Endothelial cell of umbilical vein (primary cell): ENCODE measurements at regions not wholly inside any gene's neighbourhood (a gene's known extent, or its start where the extent isn't known, plus 50 kb on each side); places are given as distances from the start of the nearest gene placed in this dataset.

ENCODE experiments used
- BruUV-seq: library from RNA; stranded (reverse); fragments of 400-500 nt; replicated peaks from 2 replicates; lab custom pipeline; 2021; lab: Mats Ljungman, UMichigan
- CTCF ChIA-PET: fragments of 300-600, 350-600 bp; sonication (Branson Sonifier 250); formaldehyde crosslinking; loops from one replicate; lab custom pipeline; 2021; ENCODE audit warnings: antibody characterized with exemption, inconsistent platforms; lab: Charles Lee
- POLR2A ChIA-PET: fragments of 300-600, 350-600 bp; sonication (Branson Sonifier 250); formaldehyde crosslinking; loops from one replicate; lab custom pipeline; 2021; ENCODE audit warnings: antibody characterized with exemption, inconsistent platforms; lab: Charles Lee
- DNase-seq: peaks from one replicate; pipeline ENCODE4 v3.0.0-alpha.2; 2011; ENCODE audit warnings: low read depth, low spot score
- FAIRE-seq: peaks from 2 replicates; lab custom pipeline; 2011; peaks lifted over from hg19 to GRCh38; lab: Jason Lieb, UNC
- H2AFZ ChIP-seq: 2 replicates; pipeline ENCODE4 v1.6.0; 2012; ENCODE audit warnings: low read depth, low read length, control low read depth, inconsistent platforms
- H3K27ac ChIP-seq: 2 replicates; pipeline ENCODE4 v1.5.1; 2011; ENCODE audit warnings: low read depth, mild to moderate bottlenecking, control low read depth, low read length, moderate library complexity; ENCODE audit not compliant: insufficient read depth
- H3K27me3 ChIP-seq, 2 experiments: 2 replicates each; pipeline versions ENCODE4 v1.6.0 to v1.6.1; 2011; ENCODE audit warnings: low read length in 2 of 2, mixed read lengths in 1 of 2; ENCODE audit not compliant: control insufficient read depth in 2 of 2, insufficient read depth in 2 of 2
- H3K36me3 ChIP-seq, 2 experiments: 2 replicates in 1 of 2; 3 replicates in 1 of 2; pipeline ENCODE4 v1.5.1; 2011; ENCODE audit warnings: low read length in 2 of 2, mild to moderate bottlenecking in 1 of 2, moderate library complexity in 1 of 2; ENCODE audit not compliant: control insufficient read depth in 2 of 2, insufficient read depth in 2 of 2; ENCODE audit errors: extremely low read depth in 1 of 2
- H3K4me1 ChIP-seq: 3 replicates; pipeline ENCODE4 v1.5.1; 2011; ENCODE audit warnings: mild to moderate bottlenecking, low read length; ENCODE audit not compliant: control insufficient read depth, insufficient read depth; ENCODE audit errors: extremely low read depth
- H3K4me2 ChIP-seq: 2 replicates; pipeline ENCODE4 v1.6.1; 2011; ENCODE audit warnings: low read length, control low read depth, mixed read lengths; ENCODE audit not compliant: insufficient read depth
- H3K4me3 ChIP-seq, 3 experiments: fragments of 200-600 bp in 1 of 3; sonication (generic), shearing (Covaris generic) in 1 of 3; replicated peaks in 1 of 3; 2 replicates each; pipeline ENCODE4 v1.5.1; 2011 to 2016; ENCODE audit warnings: control low read depth in 3 of 3, low read length in 3 of 3, mild to moderate bottlenecking in 2 of 3, inconsistent platforms in 1 of 3, low read depth in 1 of 3, moderate library complexity in 1 of 3; ENCODE audit not compliant: insufficient read depth in 1 of 3
- H3K79me2 ChIP-seq: 2 replicates; pipeline ENCODE4 v1.6.0; 2012; ENCODE audit warnings: low read length, inconsistent platforms; ENCODE audit not compliant: control insufficient read depth, insufficient read depth
- H3K9ac ChIP-seq: replicated peaks from 2 replicates; pipeline ENCODE3; 2011; ENCODE audit warnings: low read length, control low read depth; ENCODE audit not compliant: insufficient read depth; ENCODE audit errors: extremely low read depth
- H3K9me1 ChIP-seq: replicated peaks from 3 replicates; pipeline ENCODE4 v1.6.0; 2011; ENCODE audit warnings: mild to moderate bottlenecking, low read length; ENCODE audit not compliant: control insufficient read depth, insufficient read depth; ENCODE audit errors: extremely low read depth
- H3K9me3 ChIP-seq: replicated peaks from 2 replicates; pipeline ENCODE4 v1.5.1; 2012; ENCODE audit warnings: low read length, inconsistent platforms; ENCODE audit not compliant: control insufficient read depth, insufficient read depth
- H4K20me1 ChIP-seq: replicated peaks from 2 replicates; pipeline ENCODE3; 2011; ENCODE audit warnings: mild to moderate bottlenecking, low read length; ENCODE audit not compliant: control insufficient read depth, insufficient read depth; ENCODE audit errors: extremely low read depth
- EZH2 ChIP-seq: IDR thresholded peaks from 2 replicates; pipeline ENCODE4 v1.6.1; 2012; ENCODE audit warnings: borderline replicate concordance, low read depth, mild to moderate bottlenecking, moderate library complexity, low read length, inconsistent platforms; ENCODE audit not compliant: severe bottlenecking
- FOS ChIP-seq: IDR thresholded peaks from 2 replicates; pipeline ENCODE4 v1.6.1; 2011; ENCODE audit warnings: mild to moderate bottlenecking, low read length, moderate library complexity, borderline replicate concordance; ENCODE audit not compliant: insufficient read depth
- GATA2 ChIP-seq: IDR thresholded peaks from 2 replicates; pipeline ENCODE4 v1.7.0; 2011; ENCODE audit warnings: low read depth, mild to moderate bottlenecking, moderate library complexity, mixed read lengths, low read length; ENCODE audit not compliant: insufficient read length, insufficient read depth
- JUN ChIP-seq: IDR thresholded peaks from 2 replicates; pipeline ENCODE4 v1.6.1; 2011; ENCODE audit warnings: borderline replicate concordance, low read depth; ENCODE audit not compliant: insufficient read length, insufficient read depth
- MAX ChIP-seq: IDR thresholded peaks from 2 replicates; pipeline ENCODE4 v1.6.1; 2011; ENCODE audit not compliant: insufficient read depth, insufficient read length
- MYC ChIP-seq: IDR thresholded peaks from one replicate; pipeline ENCODE4 v1.6.1; 2011; ENCODE audit warnings: mild to moderate bottlenecking, low read depth, low read length
- POLR2A ChIP-seq: IDR thresholded peaks from 2 replicates; pipeline ENCODE4 v1.6.1; 2012; ENCODE audit warnings: low read depth, mild to moderate bottlenecking, control low read depth, low read length
- POLR2AphosphoS5 ChIP-seq: IDR thresholded peaks from 2 replicates; pipeline ENCODE4 v1.6.1; 2012; ENCODE audit warnings: low read depth, mild to moderate bottlenecking, control low read depth, low read length, moderate library complexity; ENCODE audit not compliant: insufficient read depth
- dilution Hi-C: fragments of 300-500 bp; cut with MboI; formaldehyde crosslinking; loops from one replicate; pipeline ENCODE4 v1.15.0; 2019; ENCODE audit warnings: low sequenced_read_pairs; ENCODE audit not compliant: extremely low pct_ligation_motif_present
- intact Hi-C: fragments of 100-400 bp; cut with micrococcal nuclease; formaldehyde crosslinking; loops from one replicate; pipeline ENCODE4 v1.10.0; 2022
- TF ChIP-seq, protein P1 (sequence below), 2 donors: IDR thresholded peaks; 1 replicate in 1 of 2; 2 replicates in 1 of 2; pipeline ENCODE4 v1.5.1; 2011; ENCODE audit warnings: low read length in 2 of 2, mild to moderate bottlenecking in 2 of 2, moderate library complexity in 2 of 2, control low read depth in 1 of 2, inconsistent platforms in 1 of 2, low read depth in 1 of 2; ENCODE audit not compliant: insufficient read depth in 1 of 2; ENCODE audit errors: extremely low read depth in 1 of 2

- intact Hi-C loops (no loop called here), dilution Hi-C loops (no loop called here)
- Histone ChIP-seq H3K9ac (no peak overlapping the region), H3K9me1 (no peaks in the 10 kb centered on the region), H2AFZ (no peak overlapping the region), H3K9me3 (no peaks in the 10 kb centered on the region), H4K20me1 (no peaks in the 10 kb centered on the region), H3K27me3 (no peaks in the 10 kb centered on the region), H3K36me3 (no peaks in the 10 kb centered on the region), H3K79me2 (no peaks in the 10 kb centered on the region), H3K27ac (no peak overlapping the region), H3K4me1 (no peaks in the 10 kb centered on the region), H3K4me2 (no peak overlapping the region), H3K4me3 (no peak overlapping the region)
- DNase-seq: no peak
- TF ChIP-seq MAX (no peak), POLR2A (no peak), POLR2AphosphoS5 (no peak), EZH2 (no peak), GATA2 (no peak)
- BruUV-seq: no TSS peak
- CTCF ChIA-PET: no interaction called here
- FAIRE-seq: no peak
- POLR2A ChIA-PET: no interaction called here
Observed at GRCh38 chr5:100456615-100457014, 78.6 kb upstream of the FAM174A start.

DNA sequence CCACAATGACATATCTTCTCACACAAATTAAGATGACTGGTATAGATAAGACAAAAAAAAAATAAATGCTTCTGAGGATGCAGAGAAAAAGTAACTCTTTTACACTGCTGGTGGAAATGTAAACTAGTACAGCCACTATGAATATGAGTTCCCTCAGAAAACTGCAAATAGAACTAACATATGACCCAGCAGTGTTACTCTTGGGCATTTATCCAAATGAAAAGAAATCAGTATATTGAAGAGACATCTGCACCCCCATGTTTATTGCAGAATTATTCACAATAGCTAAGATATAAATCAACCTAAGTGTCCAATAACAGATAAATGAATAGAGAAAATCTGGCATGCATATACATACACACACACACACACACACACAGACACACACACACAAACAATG is 83.0 kb upstream of the FAM174A start:
- H3K27me3 ChIP-seq: no peaks in the 10 kb centered on the region
- H2AFZ ChIP-seq: no peak overlapping the region
- no peaks in the 10 kb centered on the region for H3K9me1 ChIP-seq
- ChIA-PET POLR2A (no interaction called here), CTCF (no interaction called here)
- no TSS peak for BruUV-seq
- no peak overlapping the region for H3K4me2 ChIP-seq
- H3K9ac ChIP-seq: no peak overlapping the region
- no peaks in the 10 kb centered on the region for H4K20me1 ChIP-seq
- no peaks in the 10 kb centered on the region for H3K4me1 ChIP-seq
- H3K36me3 ChIP-seq: no peaks in the 10 kb centered on the region
- intact Hi-C loops: no loop called here
- DNase-seq (no peak), FAIRE-seq (no peak)
- no peak overlapping the region for H3K4me3 ChIP-seq
- no peak overlapping the region for H3K27ac ChIP-seq
- dilution Hi-C loops: no loop called here
- H3K79me2 ChIP-seq: no peaks in the 10 kb centered on the region
- no peaks in the 10 kb centered on the region for H3K9me3 ChIP-seq
- TF ChIP-seq GATA2 (no peak), JUN (no peak), EZH2 (no peak), MYC (no peak), FOS (no peak), POLR2AphosphoS5 (no peak), POLR2A (no peak), MAX (no peak)
- TF ChIP-seq, protein P1, sequence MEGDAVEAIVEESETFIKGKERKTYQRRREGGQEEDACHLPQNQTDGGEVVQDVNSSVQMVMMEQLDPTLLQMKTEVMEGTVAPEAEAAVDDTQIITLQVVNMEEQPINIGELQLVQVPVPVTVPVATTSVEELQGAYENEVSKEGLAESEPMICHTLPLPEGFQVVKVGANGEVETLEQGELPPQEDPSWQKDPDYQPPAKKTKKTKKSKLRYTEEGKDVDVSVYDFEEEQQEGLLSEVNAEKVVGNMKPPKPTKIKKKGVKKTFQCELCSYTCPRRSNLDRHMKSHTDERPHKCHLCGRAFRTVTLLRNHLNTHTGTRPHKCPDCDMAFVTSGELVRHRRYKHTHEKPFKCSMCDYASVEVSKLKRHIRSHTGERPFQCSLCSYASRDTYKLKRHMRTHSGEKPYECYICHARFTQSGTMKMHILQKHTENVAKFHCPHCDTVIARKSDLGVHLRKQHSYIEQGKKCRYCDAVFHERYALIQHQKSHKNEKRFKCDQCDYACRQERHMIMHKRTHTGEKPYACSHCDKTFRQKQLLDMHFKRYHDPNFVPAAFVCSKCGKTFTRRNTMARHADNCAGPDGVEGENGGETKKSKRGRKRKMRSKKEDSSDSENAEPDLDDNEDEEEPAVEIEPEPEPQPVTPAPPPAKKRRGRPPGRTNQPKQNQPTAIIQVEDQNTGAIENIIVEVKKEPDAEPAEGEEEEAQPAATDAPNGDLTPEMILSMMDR (IDR thresholded peaks at IDR 0.05; ENCODE audit: extremely low read depth in 1 of 2, insufficient read depth in 1 of 2, low read depth in 1 of 2, low read length in 2 of 2): no peak
